SK-N-SH (cell line): ENCODE measurements at regions not wholly inside any gene's neighbourhood (a gene's known extent, or its start where the extent isn't known, plus 50 kb on each side); places are given as distances from the start of the nearest gene placed in this dataset.

ENCODE experiments used
- CTCF ChIA-PET: fragments of 300-600, 350-600 bp; formaldehyde crosslinking; extraction: SDS; loops from one replicate; lab custom pipeline; 2021; lab: Yijun Ruan, JAX
- POLR2A ChIA-PET: fragments of 350-600 bp; sonication (Branson Sonifier 250); formaldehyde crosslinking; extraction: SDS; loops from one replicate; lab custom pipeline; 2020; ENCODE audit warnings: antibody characterized with exemption, inconsistent platforms; lab: Yijun Ruan, JAX
- DNase-seq: peaks from one replicate; pipeline ENCODE4 v3.0.0; 2012
- H2AFZ ChIP-seq: fragments of 200-600 bp; sonication (generic); 2 replicates; pipeline ENCODE4 v1.8.1; 2016; ENCODE audit warnings: antibody characterized with exemption, mild to moderate bottlenecking, low read depth
- H3F3A ChIP-seq: fragments of 200-600 bp; sonication (generic); replicated peaks from 2 replicates; pipeline ENCODE3; 2016; ENCODE audit warnings: antibody characterized with exemption, mild to moderate bottlenecking; ENCODE audit not compliant: insufficient read depth
- H3K27ac ChIP-seq, 2 experiments: fragments of 200-500 bp in 1 of 2; fragments of 200-600 bp in 1 of 2; sonication (Bioruptor generic) in 1 of 2; sonication (generic), shearing (Covaris generic) in 1 of 2; 2 replicates each; pipeline versions ENCODE4 v1.5.1 to v1.6.1; 2014 to 2016; ENCODE audit warnings: low read depth in 2 of 2, inconsistent platforms in 1 of 2, low read length in 1 of 2, mild to moderate bottlenecking in 1 of 2, mixed read lengths in 1 of 2
- H3K27me3 ChIP-seq: fragments of 200-600 bp; sonication (generic), shearing (Covaris generic); 2 replicates; pipeline ENCODE4 v1.6.1; 2016; ENCODE audit warnings: mixed run types; ENCODE audit not compliant: insufficient read depth
- H3K36me3 ChIP-seq, 2 experiments: fragments of 200-500 bp in 1 of 2; fragments of 200-600 bp in 1 of 2; sonication (Bioruptor generic) in 1 of 2; sonication (generic) in 1 of 2; replicated peaks in 1 of 2; 2 replicates each; pipeline versions ENCODE3 to v1.5.1; 2014 to 2016; ENCODE audit warnings: low read length in 1 of 2, mild to moderate bottlenecking in 1 of 2; ENCODE audit not compliant: insufficient read depth in 2 of 2, control insufficient read depth in 1 of 2
- H3K4me1 ChIP-seq, 2 experiments: fragments of 200-500 bp in 1 of 2; fragments of 200-600 bp in 1 of 2; sonication (Bioruptor generic) in 1 of 2; sonication (generic), shearing (Covaris generic) in 1 of 2; 2 replicates each; pipeline versions ENCODE4 v1.5.1 to v1.6.1; 2014 to 2016; ENCODE audit warnings: low read depth in 1 of 2, low read length in 1 of 2, mixed run types in 1 of 2; ENCODE audit not compliant: insufficient read depth in 2 of 2, control insufficient read depth in 1 of 2
- H3K4me2 ChIP-seq: fragments of 200-600 bp; sonication (generic), shearing (Covaris generic); 2 replicates; pipeline ENCODE4 v1.6.1; 2017; ENCODE audit warnings: mixed run types
- H3K4me3 ChIP-seq, 2 experiments: fragments of 200-500 bp in 1 of 2; fragments of 200-600 bp in 1 of 2; sonication (Bioruptor generic) in 1 of 2; sonication (generic), shearing (Covaris generic) in 1 of 2; 2 replicates each; pipeline versions ENCODE4 v1.5.1 to v1.8.1; 2014 to 2016; ENCODE audit warnings: low read depth in 2 of 2, inconsistent platforms in 1 of 2, low read length in 1 of 2, mild to moderate bottlenecking in 1 of 2, mixed read lengths in 1 of 2, moderate library complexity in 1 of 2
- H3K79me2 ChIP-seq: fragments of 200-600 bp; sonication (generic); 2 replicates; pipeline ENCODE4 v1.8.1; 2017; ENCODE audit warnings: mild to moderate bottlenecking; ENCODE audit not compliant: insufficient read depth
- H3K9ac ChIP-seq: fragments of 200-600 bp; sonication (generic); 2 replicates; pipeline ENCODE4 v1.6.1; 2017; ENCODE audit warnings: mixed run types
- H3K9me2 ChIP-seq: fragments of 200-600 bp; sonication (generic); 2 replicates; pipeline ENCODE4 v1.6.1; 2017; ENCODE audit warnings: mixed run types
- H3K9me3 ChIP-seq: fragments of 200-600 bp; sonication (generic); 2 replicates; pipeline ENCODE4 v1.6.1; 2017; ENCODE audit warnings: mixed run types, mild to moderate bottlenecking, moderate library complexity
- H4K20me1 ChIP-seq: fragments of 200-600 bp; sonication (generic); 2 replicates; pipeline ENCODE4 v1.6.1; 2017; ENCODE audit warnings: mild to moderate bottlenecking, mixed run types; ENCODE audit not compliant: insufficient read depth
- FOSL2 ChIP-seq: IDR thresholded peaks from 2 replicates; pipeline ENCODE4 v1.4.0; 2012; ENCODE audit warnings: low read depth, mild to moderate bottlenecking, moderate library complexity, borderline replicate concordance
- FOXM1 ChIP-seq: IDR thresholded peaks from 2 replicates; pipeline ENCODE4 v1.4.0; 2012; ENCODE audit warnings: low read depth, mild to moderate bottlenecking
- GABPA ChIP-seq: IDR thresholded peaks from 2 replicates; pipeline ENCODE4 v1.4.0; 2012; ENCODE audit warnings: low read depth, mild to moderate bottlenecking
- MAX ChIP-seq: IDR thresholded peaks from 2 replicates; pipeline ENCODE4 v1.4.0; 2012; ENCODE audit warnings: low read depth
- NFIC ChIP-seq: IDR thresholded peaks from 2 replicates; pipeline ENCODE4 v1.4.0; 2012; ENCODE audit warnings: borderline replicate concordance
- NRF1 ChIP-seq: IDR thresholded peaks from 2 replicates; pipeline ENCODE4 v1.6.1; 2012; ENCODE audit warnings: low read depth, mild to moderate bottlenecking, low read length
- PBX3 ChIP-seq: IDR thresholded peaks from 2 replicates; pipeline ENCODE4; 2012
- REST ChIP-seq: IDR thresholded peaks from 2 replicates; pipeline ENCODE4 v1.6.1; 2012; ENCODE audit warnings: mild to moderate bottlenecking, low read depth, low read length, moderate library complexity
- TAF1 ChIP-seq: IDR thresholded peaks from 2 replicates; pipeline ENCODE4 v1.6.1; 2012; ENCODE audit warnings: low read depth, mild to moderate bottlenecking, low read length, moderate library complexity, borderline replicate concordance
- YY1 ChIP-seq: IDR thresholded peaks from 2 replicates; pipeline ENCODE4 v1.4.0; 2012; ENCODE audit warnings: low read depth, mild to moderate bottlenecking
- WGBS: methylation state at CpG from one replicate; pipeline ENCODE4 v1.1.6; 2017; ENCODE audit warnings: low lambda C conversion rate; 5-methylcytosine and 5-hydroxymethylcytosine counted together
- TF ChIP-seq, protein P1 (sequence below): fragments of 150-350 bp; IDR thresholded peaks from 2 replicates; pipeline ENCODE4 v1.6.1; 2017; ENCODE audit warnings: antibody characterized with exemption, low read length, low read depth, borderline replicate concordance
- TF ChIP-seq, protein P2 (sequence below): IDR thresholded peaks from 2 replicates; pipeline ENCODE4 v1.4.0; 2012; ENCODE audit warnings: low read depth, borderline replicate concordance
- TF ChIP-seq, protein P3 (sequence below): fragments of 200-600 bp; sonication (generic); IDR thresholded peaks from 2 replicates; pipeline ENCODE4 v1.6.1; 2017; ENCODE audit warnings: antibody characterized with exemption, mild to moderate bottlenecking, moderate library complexity

DNA sequence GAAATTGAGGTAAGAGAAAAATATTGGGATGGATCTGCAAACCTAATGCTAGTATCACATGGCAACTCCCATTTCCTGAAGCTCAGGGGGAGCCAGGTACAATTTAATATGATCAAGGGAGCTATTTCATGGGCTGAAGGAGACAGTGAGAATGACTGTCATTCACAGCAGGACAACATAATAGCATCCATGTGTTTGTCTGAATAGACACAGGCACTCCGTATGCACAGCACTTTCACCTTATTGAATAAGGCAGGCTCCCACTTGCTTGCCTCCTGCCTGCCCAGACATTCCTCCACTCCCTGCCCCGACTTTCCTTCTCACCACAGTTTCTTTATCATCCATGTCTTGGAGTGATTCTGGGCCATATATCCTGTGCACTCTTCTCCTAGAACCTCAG lies 156.6 kb upstream of the SLC24A5 start:
- H2AFZ ChIP-seq = no peak overlapping the region
- H3K27ac ChIP-seq = no peak overlapping the region
- no peak for TF ChIP-seq REST
- TF ChIP-seq GABPA = no peak
- no peak for TF ChIP-seq FOSL2
- TF ChIP-seq NRF1 = no peak
- TF ChIP-seq, protein P1, sequence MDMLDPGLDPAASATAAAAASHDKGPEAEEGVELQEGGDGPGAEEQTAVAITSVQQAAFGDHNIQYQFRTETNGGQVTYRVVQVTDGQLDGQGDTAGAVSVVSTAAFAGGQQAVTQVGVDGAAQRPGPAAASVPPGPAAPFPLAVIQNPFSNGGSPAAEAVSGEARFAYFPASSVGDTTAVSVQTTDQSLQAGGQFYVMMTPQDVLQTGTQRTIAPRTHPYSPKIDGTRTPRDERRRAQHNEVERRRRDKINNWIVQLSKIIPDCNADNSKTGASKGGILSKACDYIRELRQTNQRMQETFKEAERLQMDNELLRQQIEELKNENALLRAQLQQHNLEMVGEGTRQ = no peak
- TF ChIP-seq, protein P2, sequence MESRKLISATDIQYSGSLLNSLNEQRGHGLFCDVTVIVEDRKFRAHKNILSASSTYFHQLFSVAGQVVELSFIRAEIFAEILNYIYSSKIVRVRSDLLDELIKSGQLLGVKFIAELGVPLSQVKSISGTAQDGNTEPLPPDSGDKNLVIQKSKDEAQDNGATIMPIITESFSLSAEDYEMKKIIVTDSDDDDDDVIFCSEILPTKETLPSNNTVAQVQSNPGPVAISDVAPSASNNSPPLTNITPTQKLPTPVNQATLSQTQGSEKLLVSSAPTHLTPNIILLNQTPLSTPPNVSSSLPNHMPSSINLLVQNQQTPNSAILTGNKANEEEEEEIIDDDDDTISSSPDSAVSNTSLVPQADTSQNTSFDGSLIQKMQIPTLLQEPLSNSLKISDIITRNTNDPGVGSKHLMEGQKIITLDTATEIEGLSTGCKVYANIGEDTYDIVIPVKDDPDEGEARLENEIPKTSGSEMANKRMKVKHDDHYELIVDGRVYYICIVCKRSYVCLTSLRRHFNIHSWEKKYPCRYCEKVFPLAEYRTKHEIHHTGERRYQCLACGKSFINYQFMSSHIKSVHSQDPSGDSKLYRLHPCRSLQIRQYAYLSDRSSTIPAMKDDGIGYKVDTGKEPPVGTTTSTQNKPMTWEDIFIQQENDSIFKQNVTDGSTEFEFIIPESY = no peak
- TF ChIP-seq YY1 = no peak
- no peak for TF ChIP-seq FOXM1
- TF ChIP-seq TAF1 = no peak
- TF ChIP-seq, protein P3, sequence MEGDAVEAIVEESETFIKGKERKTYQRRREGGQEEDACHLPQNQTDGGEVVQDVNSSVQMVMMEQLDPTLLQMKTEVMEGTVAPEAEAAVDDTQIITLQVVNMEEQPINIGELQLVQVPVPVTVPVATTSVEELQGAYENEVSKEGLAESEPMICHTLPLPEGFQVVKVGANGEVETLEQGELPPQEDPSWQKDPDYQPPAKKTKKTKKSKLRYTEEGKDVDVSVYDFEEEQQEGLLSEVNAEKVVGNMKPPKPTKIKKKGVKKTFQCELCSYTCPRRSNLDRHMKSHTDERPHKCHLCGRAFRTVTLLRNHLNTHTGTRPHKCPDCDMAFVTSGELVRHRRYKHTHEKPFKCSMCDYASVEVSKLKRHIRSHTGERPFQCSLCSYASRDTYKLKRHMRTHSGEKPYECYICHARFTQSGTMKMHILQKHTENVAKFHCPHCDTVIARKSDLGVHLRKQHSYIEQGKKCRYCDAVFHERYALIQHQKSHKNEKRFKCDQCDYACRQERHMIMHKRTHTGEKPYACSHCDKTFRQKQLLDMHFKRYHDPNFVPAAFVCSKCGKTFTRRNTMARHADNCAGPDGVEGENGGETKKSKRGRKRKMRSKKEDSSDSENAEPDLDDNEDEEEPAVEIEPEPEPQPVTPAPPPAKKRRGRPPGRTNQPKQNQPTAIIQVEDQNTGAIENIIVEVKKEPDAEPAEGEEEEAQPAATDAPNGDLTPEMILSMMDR = no peak
- no peak for TF ChIP-seq MAX
- TF ChIP-seq NFIC = no peak
- no peak for TF ChIP-seq PBX3
- 36% methylated on average over 2 of the region's 2 CpGs for WGBS
- H3K4me3 ChIP-seq = no peak overlapping the region
- POLR2A ChIA-PET = no interaction called here
- DNase-seq = no peak
- H3K27me3 ChIP-seq = no peaks in the 10 kb centered on the region
- no peaks in the 10 kb centered on the region for H3K36me3 ChIP-seq
- CTCF ChIA-PET = no interaction called here
- no peaks in the 10 kb centered on the region for H3K4me1 ChIP-seq
- no peak overlapping the region for H3K4me2 ChIP-seq
- H3K9me3 ChIP-seq = no peaks in the 10 kb centered on the region
- H4K20me1 ChIP-seq = no peaks in the 10 kb centered on the region
- no peaks in the 10 kb centered on the region for H3K79me2 ChIP-seq
- H3K9me2 ChIP-seq = no peaks in the 10 kb centered on the region
- H3F3A ChIP-seq = no peaks in the 10 kb centered on the region
- H3K9ac ChIP-seq = no peak overlapping the region
